HEK293 (cell line): ENCODE measurements at regions not wholly inside any gene's neighbourhood (a gene's known extent, or its start where the extent isn't known, plus 50 kb on each side); places are given as distances from the start of the nearest gene placed in this dataset.

Experiments used
- CTCF ChIA-PET: fragments of 350-600 bp; formaldehyde crosslinking; extraction: SDS; loops from one replicate; lab custom pipeline; 2021; ENCODE audit warnings: antibody characterized with exemption; lab: Yijun Ruan, JAX
- POLR2A ChIA-PET: fragments of 300-600 bp; formaldehyde crosslinking; extraction: SDS; loops from one replicate; lab custom pipeline; 2020; ENCODE audit warnings: antibody characterized with exemption, inconsistent platforms; lab: Yijun Ruan, JAX
- H3K27ac ChIP-seq: fragments of 200-500 bp; sonication (Bioruptor generic); 2 replicates; pipeline ENCODE4 v1.5.1; 2014; ENCODE audit warnings: low read depth, low read length, control low read depth, inconsistent platforms; ENCODE audit errors: extremely low read depth
- H3K36me3 ChIP-seq, 2 experiments: fragments of 200-500 bp in 1 of 2; sonication (Bioruptor generic) in 1 of 2; 1 replicate in 1 of 2; 2 replicates in 1 of 2; pipeline ENCODE4 v1.5.1; 2014 to 2017; ENCODE audit warnings: inconsistent platforms in 2 of 2, low read length in 2 of 2; ENCODE audit not compliant: control insufficient read depth in 2 of 2, insufficient read depth in 1 of 2
- H3K4me1 ChIP-seq: fragments of 200-500 bp; sonication (Bioruptor generic); 2 replicates; pipeline ENCODE4 v1.5.1; 2014; ENCODE audit warnings: mild to moderate bottlenecking, low read length, inconsistent platforms; ENCODE audit not compliant: control insufficient read depth, insufficient read depth
- H3K4me3 ChIP-seq: 2 replicates; pipeline ENCODE4 v1.5.1; 2011; ENCODE audit warnings: low read depth, mild to moderate bottlenecking, control low read depth, low read length, moderate library complexity
- H3K9me3 ChIP-seq: fragments of 200-500 bp; sonication (Bioruptor generic); 2 replicates; pipeline ENCODE4 v1.5.1; 2014; ENCODE audit warnings: low read depth, low read length, inconsistent platforms; ENCODE audit not compliant: control insufficient read depth, insufficient read depth
- CTCF ChIP-seq: fragments of 450-650 bp; formaldehyde crosslinking; IDR thresholded peaks from 2 replicates; pipeline ENCODE4 v1.5.1; 2016; ENCODE audit warnings: missing biosample characterization, missing genetic modification characterization
- GLIS1 ChIP-seq: fragments of 450-650 bp; formaldehyde crosslinking; IDR thresholded peaks from 2 replicates; pipeline ENCODE4 v1.5.1; 2016; ENCODE audit warnings: missing biosample characterization, missing genetic modification characterization
- GLIS2 ChIP-seq: fragments of 450-650 bp; formaldehyde crosslinking; IDR thresholded peaks from 2 replicates; pipeline ENCODE4 v1.5.1; 2016; ENCODE audit warnings: missing biosample characterization, missing genetic modification characterization
- HOXD13 ChIP-seq: sonication (generic); formaldehyde crosslinking; IDR thresholded peaks from 2 replicates; pipeline ENCODE4 v1.8.0; 2022; ENCODE audit warnings: missing genetic modification reagents, borderline replicate concordance
- KLF10 ChIP-seq: fragments of 450-650 bp; IDR thresholded peaks from 2 replicates; pipeline ENCODE4 v1.5.1; 2018; ENCODE audit warnings: missing biosample characterization, mild to moderate bottlenecking, missing genetic modification characterization
- KLF9 ChIP-seq: fragments of 450-650 bp; formaldehyde crosslinking; IDR thresholded peaks from 2 replicates; pipeline ENCODE4 v1.5.1; 2016; ENCODE audit warnings: missing biosample characterization, missing genetic modification characterization, low read depth
- PRDM10 ChIP-seq: fragments of 450-650 bp; formaldehyde crosslinking; IDR thresholded peaks from 2 replicates; pipeline ENCODE4 v1.5.1; 2016; ENCODE audit warnings: missing biosample characterization, missing genetic modification characterization
- SCRT1 ChIP-seq: fragments of 450-650 bp; formaldehyde crosslinking; IDR thresholded peaks from 2 replicates; pipeline ENCODE4 v1.5.1; 2016; ENCODE audit warnings: missing biosample characterization, missing genetic modification characterization, borderline replicate concordance
- SCRT2 ChIP-seq: fragments of 450-650 bp; formaldehyde crosslinking; IDR thresholded peaks from 2 replicates; pipeline ENCODE4 v1.5.1; 2016; ENCODE audit warnings: missing biosample characterization, missing genetic modification characterization
- SETDB1 ChIP-seq: IDR thresholded peaks from one replicate; pipeline ENCODE4 v1.6.1; 2017; ENCODE audit warnings: mild to moderate bottlenecking, low read length, moderate library complexity, mixed read lengths; ENCODE audit not compliant: insufficient read length
- SP2 ChIP-seq: fragments of 450-650 bp; formaldehyde crosslinking; IDR thresholded peaks from 2 replicates; pipeline ENCODE4 v1.5.1; 2016; ENCODE audit warnings: missing biosample characterization, missing genetic modification characterization
- TCF7L2 ChIP-seq: IDR thresholded peaks from 2 replicates; pipeline ENCODE4 v1.6.1; 2011; ENCODE audit warnings: low read depth, mild to moderate bottlenecking, inconsistent platforms, low read length, moderate library complexity, borderline replicate concordance
- ZFHX2 ChIP-seq: fragments of 450-650 bp; formaldehyde crosslinking; conservative IDR thresholded peaks from 2 replicates; pipeline ENCODE4 v1.5.1; 2016; ENCODE audit warnings: missing biosample characterization, missing genetic modification characterization
- ZNF138 ChIP-seq: fragments of 450-650 bp; formaldehyde crosslinking; IDR thresholded peaks from 2 replicates; pipeline ENCODE4 v1.5.1; 2016; ENCODE audit warnings: missing biosample characterization, missing genetic modification characterization, borderline replicate concordance
- ZNF654 ChIP-seq: fragments of 450-650 bp; formaldehyde crosslinking; IDR thresholded peaks from 2 replicates; pipeline ENCODE4 v1.5.1; 2016; ENCODE audit warnings: low read depth, missing biosample characterization, missing genetic modification characterization
- ZNF670 ChIP-seq: fragments of 450-650 bp; formaldehyde crosslinking; IDR thresholded peaks from 2 replicates; pipeline ENCODE4 v1.5.1; 2016; ENCODE audit warnings: missing biosample characterization, missing genetic modification characterization, low read depth
- ZNF747 ChIP-seq: fragments of 450-650 bp; formaldehyde crosslinking; IDR thresholded peaks from 2 replicates; pipeline ENCODE4 v1.5.1; 2016; ENCODE audit warnings: missing biosample characterization, missing genetic modification characterization

GRCh38 chr14:106789318-106789717, 1262.9 kb downstream of the TMEM121 start:
- Histone ChIP-seq H3K36me3 (no peaks in the 10 kb centered on the region), H3K27ac (no peak overlapping the region), H3K4me1 (no peaks in the 10 kb centered on the region), H3K9me3 (no peaks in the 10 kb centered on the region; the same call in none of the 2 replicates), H3K4me3 (no peak overlapping the region)
- ChIA-PET CTCF (interaction anchor here (0.6 to 6.3 kb wide), 22 partner anchors 8 to 812 kb away, joined by 3 to 50 read pairs (median 6); no protein-coding TSS in a partner anchor), POLR2A (interaction anchor here (0.6 kb wide), 1 partner anchor 844 kb away, joined by 6 read pairs; no protein-coding TSS in a partner anchor)
- no peak for TF ChIP-seq KLF10
- TF ChIP-seq SETDB1: no peak
- TF ChIP-seq ZNF670 (tag by site-specific recombination): no peak
- no peak for TF ChIP-seq ZNF138 (tag by site-specific recombination)

- Histone ChIP-seq H3K9me3 (no peaks in the 10 kb centered on the region; the same call in 1 of the 2 replicates), H3K36me3 (no peaks in the 10 kb centered on the region), H3K27ac (no peak overlapping the region), H3K4me3 (no peak overlapping the region), H3K4me1 (no peaks in the 10 kb centered on the region)
- TF ChIP-seq CTCF (tag by site-specific recombination) (peak; percentile 79), ZFHX2 (tag by site-specific recombination) (0 out of 2 replicates have a peak, but pooled peaks have one; percentile 16), KLF10 (0 out of 2 replicates have a peak, but pooled peaks have one; percentile 9), KLF9 (0 out of 2 replicates have a peak, but pooled peaks have one; percentile 33), GLIS1 (tag by site-specific recombination) (peak; percentile 33), ZNF747 (no peak), PRDM10 (tag by site-specific recombination) (no peak), ZNF654 (tag by site-specific recombination) (peak; percentile 40), HOXD13 (CRISPR knock-in tag) (no peak), GLIS2 (tag by site-specific recombination) (peak; percentile 79), SCRT1 (tag by site-specific recombination) (peak; percentile 44; the same call in 1 of the 2 replicates), SP2 (0 out of 2 replicates have a peak, but pooled peaks have one; percentile 24), SCRT2 (peak; percentile 92), TCF7L2 (no peak)
- ChIA-PET POLR2A (no interaction called here), CTCF (interaction anchor here (0.6 to 6.3 kb wide), 40 partner anchors 9 to 1915 kb away, joined by 3 to 50 read pairs (median 4); no protein-coding TSS in a partner anchor)
Measured at GRCh38 chr14:106790189-106791036, 1264.0 kb downstream of the TMEM121 start.
